GM12878 (cell line): ENCODE measurements at regions not wholly inside any gene's neighbourhood (a gene's known extent, or its start where the extent isn't known, plus 50 kb on each side); places are given as distances from the start of the nearest gene placed in this dataset.

Experiments used
- BACH1 ChIP-seq: fragments of 450-650 bp; IDR thresholded peaks from 2 replicates; pipeline ENCODE4 v1.6.1; 2017; ENCODE audit warnings: mild to moderate bottlenecking, borderline replicate concordance
- E2F4 ChIP-seq: IDR thresholded peaks from 2 replicates; pipeline ENCODE4 v1.6.1; 2012; ENCODE audit warnings: low read depth, low read length, improper control_type of control experiment
- FOS ChIP-seq: IDR thresholded peaks from 3 replicates; pipeline ENCODE4 v1.6.1; 2011; ENCODE audit warnings: borderline replicate concordance; ENCODE audit not compliant: insufficient read length; ENCODE audit errors: extremely low read depth
- MAX ChIP-seq: IDR thresholded peaks from 2 replicates; pipeline ENCODE4 v1.6.1; 2012; ENCODE audit warnings: low read depth, low read length, improper control_type of control experiment
- NR2C1 ChIP-seq: fragments of 450-650 bp; IDR thresholded peaks from 2 replicates; pipeline ENCODE4 v1.6.1; 2017; ENCODE audit warnings: antibody characterized with exemption, mild to moderate bottlenecking, moderate library complexity
- POLR2A ChIP-seq: IDR thresholded peaks from 2 replicates; pipeline ENCODE4 v1.6.1; 2011; ENCODE audit warnings: low read depth, mild to moderate bottlenecking, low read length
- RB1 ChIP-seq: fragments of 450-650 bp; formaldehyde crosslinking; IDR thresholded peaks from 2 replicates; pipeline ENCODE4 v1.6.1; 2017; ENCODE audit warnings: mild to moderate bottlenecking, borderline replicate concordance
- SIX5 ChIP-seq: IDR thresholded peaks from 2 replicates; pipeline ENCODE4 v1.6.1; 2011; ENCODE audit warnings: mild to moderate bottlenecking, low read depth, low read length, moderate library complexity; ENCODE audit not compliant: severe bottlenecking
- SPI1 ChIP-seq: IDR thresholded peaks from 2 replicates; pipeline ENCODE4 v1.6.1; 2011; ENCODE audit warnings: low read depth, mild to moderate bottlenecking, low read length, moderate library complexity, borderline replicate concordance; ENCODE audit not compliant: insufficient read depth
- TARDBP ChIP-seq: IDR thresholded peaks from 2 replicates; pipeline ENCODE4 v1.6.1; 2016; ENCODE audit warnings: borderline replicate concordance
- TF ChIP-seq, protein P1 (sequence below): IDR thresholded peaks from 2 replicates; pipeline ENCODE4 v1.6.1; 2012; ENCODE audit warnings: mild to moderate bottlenecking, low read depth, low read length
- TF ChIP-seq, protein P2 (sequence below): IDR thresholded peaks from 2 replicates; pipeline ENCODE4 v1.6.1; 2011; ENCODE audit warnings: low read depth, low read length, improper control_type of control experiment, borderline replicate concordance
- TF ChIP-seq, protein P3 (sequence below), 3 experiments: IDR thresholded peaks in 2 of 3; conservative IDR thresholded peaks in 1 of 3; 2 replicates each; pipeline ENCODE4 v1.5.1; 2011; ENCODE audit warnings: low read depth in 3 of 3, low read length in 3 of 3, mild to moderate bottlenecking in 3 of 3, control low read depth in 2 of 3, moderate library complexity in 2 of 3, inconsistent platforms in 1 of 3, mixed read lengths in 1 of 3; ENCODE audit not compliant: control insufficient read depth in 2 of 3, insufficient read depth in 1 of 3; ENCODE audit errors: extremely low read depth in 1 of 3
- TF ChIP-seq, protein P4 (sequence below): fragments of 450-650 bp; IDR thresholded peaks from 2 replicates; pipeline ENCODE4 v1.6.1; 2017; ENCODE audit warnings: mild to moderate bottlenecking, moderate library complexity

DNA sequence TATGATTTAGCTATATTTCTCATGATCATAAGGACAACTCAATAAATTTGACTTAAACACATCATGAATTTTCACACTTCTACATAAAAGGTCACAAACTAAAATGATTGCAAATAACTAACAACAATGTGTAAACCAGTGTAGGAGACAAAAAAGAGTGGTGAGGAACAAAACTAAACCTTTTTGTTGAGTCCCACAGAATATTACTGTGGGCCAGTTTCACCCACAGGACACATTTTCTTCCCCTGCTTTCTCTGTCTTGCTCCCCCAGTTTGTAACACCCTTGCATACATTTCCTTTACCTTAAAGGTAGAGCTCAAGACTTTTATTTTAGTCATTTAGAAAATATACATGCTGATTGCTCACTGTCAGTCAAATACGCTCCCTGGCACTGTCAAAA lies 130.9 kb upstream of the GOLGA6L6 start:
- TF ChIP-seq, protein P1, sequence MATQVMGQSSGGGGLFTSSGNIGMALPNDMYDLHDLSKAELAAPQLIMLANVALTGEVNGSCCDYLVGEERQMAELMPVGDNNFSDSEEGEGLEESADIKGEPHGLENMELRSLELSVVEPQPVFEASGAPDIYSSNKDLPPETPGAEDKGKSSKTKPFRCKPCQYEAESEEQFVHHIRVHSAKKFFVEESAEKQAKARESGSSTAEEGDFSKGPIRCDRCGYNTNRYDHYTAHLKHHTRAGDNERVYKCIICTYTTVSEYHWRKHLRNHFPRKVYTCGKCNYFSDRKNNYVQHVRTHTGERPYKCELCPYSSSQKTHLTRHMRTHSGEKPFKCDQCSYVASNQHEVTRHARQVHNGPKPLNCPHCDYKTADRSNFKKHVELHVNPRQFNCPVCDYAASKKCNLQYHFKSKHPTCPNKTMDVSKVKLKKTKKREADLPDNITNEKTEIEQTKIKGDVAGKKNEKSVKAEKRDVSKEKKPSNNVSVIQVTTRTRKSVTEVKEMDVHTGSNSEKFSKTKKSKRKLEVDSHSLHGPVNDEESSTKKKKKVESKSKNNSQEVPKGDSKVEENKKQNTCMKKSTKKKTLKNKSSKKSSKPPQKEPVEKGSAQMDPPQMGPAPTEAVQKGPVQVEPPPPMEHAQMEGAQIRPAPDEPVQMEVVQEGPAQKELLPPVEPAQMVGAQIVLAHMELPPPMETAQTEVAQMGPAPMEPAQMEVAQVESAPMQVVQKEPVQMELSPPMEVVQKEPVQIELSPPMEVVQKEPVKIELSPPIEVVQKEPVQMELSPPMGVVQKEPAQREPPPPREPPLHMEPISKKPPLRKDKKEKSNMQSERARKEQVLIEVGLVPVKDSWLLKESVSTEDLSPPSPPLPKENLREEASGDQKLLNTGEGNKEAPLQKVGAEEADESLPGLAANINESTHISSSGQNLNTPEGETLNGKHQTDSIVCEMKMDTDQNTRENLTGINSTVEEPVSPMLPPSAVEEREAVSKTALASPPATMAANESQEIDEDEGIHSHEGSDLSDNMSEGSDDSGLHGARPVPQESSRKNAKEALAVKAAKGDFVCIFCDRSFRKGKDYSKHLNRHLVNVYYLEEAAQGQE, result no peak
- TF ChIP-seq POLR2A (no peak), SPI1 (no peak), MAX (no peak), BACH1 (no peak), FOS (no peak), SIX5 (no peak), TARDBP (no peak), E2F4 (no peak), RB1 (no peak), NR2C1 (no peak)
- TF ChIP-seq, protein P2, sequence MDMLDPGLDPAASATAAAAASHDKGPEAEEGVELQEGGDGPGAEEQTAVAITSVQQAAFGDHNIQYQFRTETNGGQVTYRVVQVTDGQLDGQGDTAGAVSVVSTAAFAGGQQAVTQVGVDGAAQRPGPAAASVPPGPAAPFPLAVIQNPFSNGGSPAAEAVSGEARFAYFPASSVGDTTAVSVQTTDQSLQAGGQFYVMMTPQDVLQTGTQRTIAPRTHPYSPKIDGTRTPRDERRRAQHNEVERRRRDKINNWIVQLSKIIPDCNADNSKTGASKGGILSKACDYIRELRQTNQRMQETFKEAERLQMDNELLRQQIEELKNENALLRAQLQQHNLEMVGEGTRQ, result no peak
- TF ChIP-seq, protein P3, sequence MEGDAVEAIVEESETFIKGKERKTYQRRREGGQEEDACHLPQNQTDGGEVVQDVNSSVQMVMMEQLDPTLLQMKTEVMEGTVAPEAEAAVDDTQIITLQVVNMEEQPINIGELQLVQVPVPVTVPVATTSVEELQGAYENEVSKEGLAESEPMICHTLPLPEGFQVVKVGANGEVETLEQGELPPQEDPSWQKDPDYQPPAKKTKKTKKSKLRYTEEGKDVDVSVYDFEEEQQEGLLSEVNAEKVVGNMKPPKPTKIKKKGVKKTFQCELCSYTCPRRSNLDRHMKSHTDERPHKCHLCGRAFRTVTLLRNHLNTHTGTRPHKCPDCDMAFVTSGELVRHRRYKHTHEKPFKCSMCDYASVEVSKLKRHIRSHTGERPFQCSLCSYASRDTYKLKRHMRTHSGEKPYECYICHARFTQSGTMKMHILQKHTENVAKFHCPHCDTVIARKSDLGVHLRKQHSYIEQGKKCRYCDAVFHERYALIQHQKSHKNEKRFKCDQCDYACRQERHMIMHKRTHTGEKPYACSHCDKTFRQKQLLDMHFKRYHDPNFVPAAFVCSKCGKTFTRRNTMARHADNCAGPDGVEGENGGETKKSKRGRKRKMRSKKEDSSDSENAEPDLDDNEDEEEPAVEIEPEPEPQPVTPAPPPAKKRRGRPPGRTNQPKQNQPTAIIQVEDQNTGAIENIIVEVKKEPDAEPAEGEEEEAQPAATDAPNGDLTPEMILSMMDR (IDR thresholded peaks at IDR 0.05 in 2 of 3, conservative IDR thresholded peaks at IDR 0.05 in 1 of 3; ENCODE audit: control insufficient read depth in 2 of 3, extremely low read depth in 1 of 3, insufficient read depth in 1 of 3, low read depth in 3 of 3, low read length in 3 of 3), result no peak
- TF ChIP-seq, protein P4, sequence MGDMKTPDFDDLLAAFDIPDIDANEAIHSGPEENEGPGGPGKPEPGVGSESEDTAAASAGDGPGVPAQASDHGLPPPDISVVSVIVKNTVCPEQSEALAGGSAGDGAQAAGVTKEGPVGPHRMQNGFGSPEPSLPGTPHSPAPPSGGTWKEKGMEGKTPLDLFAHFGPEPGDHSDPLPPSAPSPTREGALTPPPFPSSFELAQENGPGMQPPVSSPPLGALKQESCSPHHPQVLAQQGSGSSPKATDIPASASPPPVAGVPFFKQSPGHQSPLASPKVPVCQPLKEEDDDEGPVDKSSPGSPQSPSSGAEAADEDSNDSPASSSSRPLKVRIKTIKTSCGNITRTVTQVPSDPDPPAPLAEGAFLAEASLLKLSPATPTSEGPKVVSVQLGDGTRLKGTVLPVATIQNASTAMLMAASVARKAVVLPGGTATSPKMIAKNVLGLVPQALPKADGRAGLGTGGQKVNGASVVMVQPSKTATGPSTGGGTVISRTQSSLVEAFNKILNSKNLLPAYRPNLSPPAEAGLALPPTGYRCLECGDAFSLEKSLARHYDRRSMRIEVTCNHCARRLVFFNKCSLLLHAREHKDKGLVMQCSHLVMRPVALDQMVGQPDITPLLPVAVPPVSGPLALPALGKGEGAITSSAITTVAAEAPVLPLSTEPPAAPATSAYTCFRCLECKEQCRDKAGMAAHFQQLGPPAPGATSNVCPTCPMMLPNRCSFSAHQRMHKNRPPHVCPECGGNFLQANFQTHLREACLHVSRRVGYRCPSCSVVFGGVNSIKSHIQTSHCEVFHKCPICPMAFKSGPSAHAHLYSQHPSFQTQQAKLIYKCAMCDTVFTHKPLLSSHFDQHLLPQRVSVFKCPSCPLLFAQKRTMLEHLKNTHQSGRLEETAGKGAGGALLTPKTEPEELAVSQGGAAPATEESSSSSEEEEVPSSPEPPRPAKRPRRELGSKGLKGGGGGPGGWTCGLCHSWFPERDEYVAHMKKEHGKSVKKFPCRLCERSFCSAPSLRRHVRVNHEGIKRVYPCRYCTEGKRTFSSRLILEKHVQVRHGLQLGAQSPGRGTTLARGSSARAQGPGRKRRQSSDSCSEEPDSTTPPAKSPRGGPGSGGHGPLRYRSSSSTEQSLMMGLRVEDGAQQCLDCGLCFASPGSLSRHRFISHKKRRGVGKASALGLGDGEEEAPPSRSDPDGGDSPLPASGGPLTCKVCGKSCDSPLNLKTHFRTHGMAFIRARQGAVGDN, result no peak
